HG03066 (cell line): ENCODE measurements at regions not wholly inside any gene's neighbourhood (a gene's known extent, or its start where the extent isn't known, plus 50 kb on each side); places are given as distances from the start of the nearest gene placed in this dataset.
"Not testable (repeated sequence)": the region's sequence is repeated elsewhere in the genome, so short reads cannot be mapped to it uniquely, and the experiment has no call there.

ENCODE experiments used
- ATAC-seq: cut with Tn5 transposase; IDR thresholded peaks from one replicate; pipeline ENCODE4 v1.9.1; 2021; ENCODE audit warnings: low read depth; ENCODE audit not compliant: unreplicated experiment

DNA sequence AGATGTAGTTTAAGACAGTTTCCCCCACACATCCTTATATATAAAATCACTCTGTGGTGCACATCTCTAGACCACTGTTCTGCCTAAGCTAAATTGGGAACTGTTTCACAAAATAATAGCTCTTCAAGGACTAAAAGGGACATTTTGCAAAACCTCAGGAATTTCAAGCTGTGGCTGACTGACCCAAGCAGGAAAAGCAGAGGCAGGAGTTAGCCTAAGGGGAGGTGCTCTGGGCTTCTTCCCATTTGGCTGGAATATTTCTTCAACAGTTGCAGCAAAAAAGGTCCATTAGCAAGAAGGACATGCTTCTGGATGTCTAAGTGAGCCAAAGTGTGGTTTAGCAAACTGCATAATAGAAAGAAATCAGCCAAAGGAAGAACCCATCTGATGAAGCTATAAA, 551.2 kb upstream of the ANKRD30A start:
- no peak for ATAC-seq

DNA sequence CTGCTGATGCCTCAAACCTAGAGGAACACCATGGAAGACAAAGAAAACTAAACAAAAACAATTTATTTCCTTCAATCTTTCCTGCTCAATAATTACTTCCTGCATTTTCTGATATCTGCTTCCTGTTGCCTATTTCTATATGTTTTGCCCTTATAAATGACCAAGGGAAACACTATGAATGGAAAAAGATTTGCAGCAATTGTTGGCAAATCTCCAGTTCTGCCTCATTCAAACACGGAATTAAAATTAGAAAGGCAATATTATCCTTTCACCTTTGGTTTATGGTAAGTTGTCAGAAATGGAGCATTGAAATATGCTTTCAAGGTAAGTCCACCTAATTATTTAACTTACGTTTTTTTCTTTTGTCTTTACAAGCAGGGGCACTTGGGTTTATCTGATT, 552.2 kb upstream of the ANKRD30A start:
- ATAC-seq, result no peak

- no peak for ATAC-seq
Measured at GRCh38 chr10:36564433-36564832, 561.0 kb upstream of the ANKRD30A start.

DNA sequence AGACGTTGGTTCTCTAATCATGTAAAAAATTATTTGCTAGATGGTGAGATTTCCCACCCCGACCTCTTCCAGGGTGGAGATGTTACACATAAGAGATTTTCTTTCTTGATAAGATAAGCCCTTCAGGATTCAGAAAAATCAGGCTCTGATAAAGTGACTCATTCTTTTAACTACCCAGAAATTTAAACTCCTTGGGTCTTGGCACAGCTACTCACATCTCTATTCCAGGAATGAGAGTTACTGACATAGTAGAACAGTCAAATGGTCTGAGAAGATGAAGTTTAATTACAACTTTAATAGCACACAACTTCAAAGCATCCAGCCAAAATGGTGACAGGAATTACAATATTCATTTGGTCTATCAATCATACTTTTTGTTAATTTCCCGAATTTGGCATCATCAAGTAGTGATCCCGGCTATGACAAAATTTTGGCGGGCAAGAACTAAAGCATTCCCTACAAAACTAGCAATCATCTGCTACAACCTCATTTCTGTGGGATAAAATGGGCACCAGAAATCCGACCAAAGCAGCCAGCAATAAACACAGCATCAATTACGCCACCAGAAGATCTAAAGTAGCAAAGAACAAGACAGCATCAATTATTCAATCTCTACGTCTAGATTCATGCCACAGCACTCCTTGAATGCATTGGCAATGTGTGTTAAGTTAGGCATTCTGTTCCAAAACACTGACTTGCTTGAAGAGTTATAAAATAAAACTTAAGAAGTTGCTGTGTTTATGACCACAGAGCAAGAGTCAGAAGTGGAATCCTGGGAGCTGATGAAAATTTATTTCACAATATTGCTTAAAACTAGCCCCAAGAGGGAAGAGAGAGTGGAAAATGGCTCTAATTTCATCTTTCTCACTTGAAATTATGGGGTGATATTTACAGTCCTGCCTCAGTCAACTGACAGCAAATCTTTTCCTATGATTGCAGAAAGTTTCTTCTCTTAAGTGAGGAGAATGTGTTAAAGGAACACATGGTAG, 565.7 kb upstream of the ANKRD30A start:
- no peak for ATAC-seq

- no peak for ATAC-seq
Measured at GRCh38 chr10:36556468-36556867, 568.9 kb upstream of the ANKRD30A start.

GRCh38 chr10:36555036-36555435, 570.4 kb upstream of the ANKRD30A start:
- ATAC-seq, result no peak

GRCh38 chr10:36547965-36548364, 577.4 kb upstream of the ANKRD30A start:
- ATAC-seq, result no peak

DNA sequence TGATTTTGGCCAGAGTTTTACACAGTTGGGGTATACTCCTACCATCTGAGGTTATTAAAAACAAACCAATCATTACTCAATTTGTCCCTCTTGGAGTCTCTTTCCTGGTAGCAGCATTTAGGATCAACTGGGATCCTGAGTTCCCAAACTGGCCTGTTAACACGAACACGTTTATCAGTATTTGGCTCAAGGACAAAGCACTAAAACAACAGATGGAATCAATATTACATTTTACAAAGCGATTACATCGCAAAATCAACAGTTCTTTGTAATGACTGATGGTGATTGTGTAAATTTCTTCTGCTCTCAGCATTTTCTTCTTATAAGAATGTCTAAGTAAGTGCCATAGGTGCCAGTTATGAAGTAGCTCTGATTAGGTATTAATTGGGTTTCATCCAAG, 582.9 kb upstream of the ANKRD30A start:
- ATAC-seq, result no peak

GRCh38 chr10:36540611-36541010, 584.8 kb upstream of the ANKRD30A start:
- no peak for ATAC-seq

- no peak for ATAC-seq
Measured at GRCh38 chr10:36538953-36539586, 586.3 kb upstream of the ANKRD30A start.

DNA sequence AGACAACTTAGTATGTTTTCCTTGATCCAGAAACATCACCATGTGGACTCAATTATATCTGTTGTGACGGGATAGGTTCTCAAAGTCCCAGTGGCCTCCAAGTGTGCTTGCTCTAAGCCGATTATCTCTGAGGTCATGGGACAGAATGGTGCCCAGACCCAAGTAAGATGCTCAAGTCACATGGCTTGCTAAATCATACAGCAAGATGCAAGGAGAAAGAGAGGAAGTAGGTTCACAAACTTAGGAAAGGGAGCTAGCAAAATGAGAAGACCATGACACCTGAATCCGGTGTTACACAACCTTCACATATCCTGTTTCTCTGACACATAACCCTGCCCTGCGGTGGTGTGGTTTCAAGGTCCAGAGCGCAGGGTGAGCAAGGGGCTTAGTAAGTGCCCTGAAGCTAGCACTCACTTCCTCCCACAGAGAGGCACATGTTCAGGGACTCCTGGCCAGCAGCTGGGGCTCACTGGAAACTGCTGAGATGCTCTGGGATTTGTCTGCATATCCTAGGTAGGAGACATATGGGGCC, 590.9 kb upstream of the ANKRD30A start:
- peak; percentile 97 for ATAC-seq

- ATAC-seq, result no peak
Measured at GRCh38 chr10:36533861-36534260, 591.5 kb upstream of the ANKRD30A start.

- ATAC-seq, result no peak
Measured at GRCh38 chr10:36533316-36533715, 592.1 kb upstream of the ANKRD30A start.

GRCh38 chr10:36531621-36532020, 593.8 kb upstream of the ANKRD30A start:
- no peak for ATAC-seq

- ATAC-seq, result no peak
Measured at GRCh38 chr10:36526033-36526432, 599.4 kb upstream of the ANKRD30A start.

DNA sequence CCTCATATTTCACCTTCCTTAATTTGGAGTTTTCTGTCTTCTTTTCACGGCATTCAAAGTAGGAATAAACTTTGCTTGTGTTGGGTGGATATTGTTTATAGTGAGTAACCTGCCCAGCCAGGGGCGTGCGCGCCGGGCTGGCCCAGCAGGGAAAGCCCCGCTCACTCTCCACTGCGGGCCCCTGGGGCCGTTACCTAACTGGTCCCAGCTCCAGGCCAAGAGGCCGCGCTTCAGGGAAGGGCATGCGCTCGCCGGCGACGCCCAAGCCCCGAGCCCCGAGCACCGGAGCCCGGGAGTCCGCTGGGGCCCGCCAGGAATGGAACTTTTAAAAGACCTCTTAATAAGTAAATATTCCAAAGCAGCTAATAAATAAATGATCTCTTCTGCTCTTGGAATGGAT, 601.3 kb upstream of the ANKRD30A start:
- ATAC-seq, result not testable (repeated sequence)

- ATAC-seq, result no peak
Measured at GRCh38 chr10:36519909-36520308, 605.5 kb upstream of the ANKRD30A start.

GRCh38 chr10:36516281-36516680, 609.1 kb upstream of the ANKRD30A start:
- ATAC-seq, result no peak

DNA sequence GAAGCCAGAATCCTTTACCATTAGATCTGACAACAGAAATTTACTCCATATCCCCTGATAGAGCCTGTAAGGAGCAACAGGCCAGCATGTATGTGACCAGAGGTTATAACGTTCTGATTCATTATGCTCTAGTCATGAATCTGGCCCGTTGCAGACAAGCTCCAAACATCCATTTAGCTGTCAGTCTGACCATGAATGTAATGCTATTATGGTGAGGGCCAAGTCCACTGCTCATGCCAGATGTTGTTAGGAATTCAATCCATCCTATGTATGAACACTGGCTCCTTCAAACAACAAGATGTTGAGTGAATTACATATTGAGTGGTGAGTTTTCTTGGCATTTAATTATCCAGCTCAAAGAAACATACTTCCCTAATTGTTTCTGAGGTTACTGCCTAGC, 610.1 kb upstream of the ANKRD30A start:
- ATAC-seq, result no peak

- no peak for ATAC-seq
Measured at GRCh38 chr10:36507715-36508114, 617.7 kb upstream of the ANKRD30A start.

- no peak for ATAC-seq
Measured at GRCh38 chr10:36506697-36507496, 618.5 kb upstream of the ANKRD30A start.
